OCI-LY1 (cell line): ENCODE measurements at regions not wholly inside any gene's neighbourhood (a gene's known extent, or its start where the extent isn't known, plus 50 kb on each side); places are given as distances from the start of the nearest gene placed in this dataset.

Experiments used
- H2AFZ ChIP-seq: fragments of 200-600 bp; sonication (generic), shearing (Covaris generic); 2 replicates; pipeline ENCODE4 v1.6.0; 2014; ENCODE audit warnings: antibody characterized with exemption, mild to moderate bottlenecking, low read length
- H3F3A ChIP-seq: fragments of 200-600 bp; sonication (generic), shearing (Covaris generic); 2 replicates; pipeline ENCODE4 v1.6.0; 2014; ENCODE audit warnings: mild to moderate bottlenecking, antibody characterized with exemption, low read length, moderate library complexity; ENCODE audit not compliant: insufficient read depth
- H3K27ac ChIP-seq: fragments of 200-600 bp; sonication (generic); 2 replicates; pipeline ENCODE4 v1.5.1; 2014; ENCODE audit warnings: low read length, mixed run types, mild to moderate bottlenecking, low read depth; ENCODE audit not compliant: poor library complexity, severe bottlenecking
- H3K27me3 ChIP-seq: fragments of 200-600 bp; sonication (generic); 2 replicates; pipeline ENCODE4 v1.6.0; 2014; ENCODE audit warnings: antibody characterized with exemption, mild to moderate bottlenecking, low read length, moderate library complexity; ENCODE audit not compliant: insufficient read depth
- H3K36me3 ChIP-seq: fragments of 200-600 bp; sonication (generic); 2 replicates; pipeline ENCODE4 v1.6.1; 2014; ENCODE audit warnings: mild to moderate bottlenecking, antibody characterized with exemption, low read length, moderate library complexity, mixed read lengths; ENCODE audit not compliant: insufficient read depth
- H3K4me1 ChIP-seq: fragments of 200-600 bp; sonication (generic); 2 replicates; pipeline ENCODE4 v1.5.1; 2014; ENCODE audit warnings: mild to moderate bottlenecking, low read length, moderate library complexity; ENCODE audit not compliant: insufficient read depth, severe bottlenecking
- H3K4me2 ChIP-seq: fragments of 200-600 bp; sonication (generic), shearing (Covaris generic); 2 replicates; pipeline ENCODE4 v1.6.1; 2014; ENCODE audit warnings: low read length
- H3K4me3 ChIP-seq: fragments of 200-600 bp; sonication (generic); 2 replicates; pipeline ENCODE4 v1.5.1; 2014; ENCODE audit warnings: low read length, low read depth, mild to moderate bottlenecking, mixed read lengths; ENCODE audit not compliant: poor library complexity, severe bottlenecking
- H3K79me2 ChIP-seq: fragments of 200-600 bp; shearing (Covaris generic); 2 replicates; pipeline ENCODE4 v1.6.1; 2016; ENCODE audit warnings: mixed run types, low read length, mixed read lengths; ENCODE audit not compliant: insufficient read depth
- H3K9ac ChIP-seq: fragments of 200-600 bp; sonication (generic), shearing (Covaris generic); 2 replicates; pipeline ENCODE4 v1.6.1; 2014; ENCODE audit warnings: mild to moderate bottlenecking, low read length, mixed read lengths
- H3K9me2 ChIP-seq: fragments of 200-600 bp; sonication (generic), shearing (Covaris generic); 2 replicates; pipeline ENCODE4 v1.6.1; 2014; ENCODE audit warnings: low read depth, mild to moderate bottlenecking, low read length, mixed read lengths
- H3K9me3 ChIP-seq: fragments of 200-600 bp; shearing (Covaris generic); 2 replicates; pipeline ENCODE4 v1.6.1; 2014; ENCODE audit warnings: low read length, mixed read lengths
- H4K20me1 ChIP-seq: fragments of 200-600 bp; sonication (generic), shearing (Covaris generic); 2 replicates; pipeline ENCODE4 v1.6.0; 2016; ENCODE audit warnings: mild to moderate bottlenecking, low read length; ENCODE audit not compliant: insufficient read depth
- EZH2 ChIP-seq: fragments of 200-600 bp; sonication (generic), shearing (Covaris generic); IDR thresholded peaks from 2 replicates; pipeline ENCODE4 v1.8.0; 2017; ENCODE audit warnings: borderline replicate concordance, mixed run types, mild to moderate bottlenecking, antibody characterized with exemption, low read length, moderate library complexity, mixed read lengths
- TF ChIP-seq, protein P1 (sequence below): fragments of 200-600 bp; sonication (generic), shearing (Covaris generic); IDR thresholded peaks from 2 replicates; pipeline ENCODE4 v1.5.1; 2017; ENCODE audit warnings: mild to moderate bottlenecking, antibody characterized with exemption, low read length, moderate library complexity, mixed read lengths

- Histone ChIP-seq H3K27me3 (no peaks in the 10 kb centered on the region), H3K9me3 (no peaks in the 10 kb centered on the region), H3K27ac (no peak overlapping the region), H2AFZ (no peak overlapping the region), H3K4me2 (no peak overlapping the region), H3F3A (no peaks in the 10 kb centered on the region), H3K4me1 (no peaks in the 10 kb centered on the region), H3K79me2 (no peaks in the 10 kb centered on the region), H3K9me2 (no peaks in the 10 kb centered on the region), H3K9ac (no peak overlapping the region), H3K4me3 (no peak overlapping the region), H3K36me3 (no peaks in the 10 kb centered on the region), H4K20me1 (no peaks in the 10 kb centered on the region)
- TF ChIP-seq, protein P1, sequence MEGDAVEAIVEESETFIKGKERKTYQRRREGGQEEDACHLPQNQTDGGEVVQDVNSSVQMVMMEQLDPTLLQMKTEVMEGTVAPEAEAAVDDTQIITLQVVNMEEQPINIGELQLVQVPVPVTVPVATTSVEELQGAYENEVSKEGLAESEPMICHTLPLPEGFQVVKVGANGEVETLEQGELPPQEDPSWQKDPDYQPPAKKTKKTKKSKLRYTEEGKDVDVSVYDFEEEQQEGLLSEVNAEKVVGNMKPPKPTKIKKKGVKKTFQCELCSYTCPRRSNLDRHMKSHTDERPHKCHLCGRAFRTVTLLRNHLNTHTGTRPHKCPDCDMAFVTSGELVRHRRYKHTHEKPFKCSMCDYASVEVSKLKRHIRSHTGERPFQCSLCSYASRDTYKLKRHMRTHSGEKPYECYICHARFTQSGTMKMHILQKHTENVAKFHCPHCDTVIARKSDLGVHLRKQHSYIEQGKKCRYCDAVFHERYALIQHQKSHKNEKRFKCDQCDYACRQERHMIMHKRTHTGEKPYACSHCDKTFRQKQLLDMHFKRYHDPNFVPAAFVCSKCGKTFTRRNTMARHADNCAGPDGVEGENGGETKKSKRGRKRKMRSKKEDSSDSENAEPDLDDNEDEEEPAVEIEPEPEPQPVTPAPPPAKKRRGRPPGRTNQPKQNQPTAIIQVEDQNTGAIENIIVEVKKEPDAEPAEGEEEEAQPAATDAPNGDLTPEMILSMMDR = no peak
- TF ChIP-seq EZH2 = no peak
Observed at GRCh38 chr2:208648368-208648767, 241.8 kb downstream of the PTH2R start.

- Histone ChIP-seq H3K4me2 (no peak overlapping the region), H3K36me3 (no peaks in the 10 kb centered on the region), H3K27me3 (no peaks in the 10 kb centered on the region), H3K9ac (no peak overlapping the region), H3K27ac (no peak overlapping the region), H3K9me3 (no peaks in the 10 kb centered on the region), H3K4me1 (no peaks in the 10 kb centered on the region), H3K4me3 (no peak overlapping the region), H3F3A (no peaks in the 10 kb centered on the region), H3K79me2 (no peaks in the 10 kb centered on the region), H2AFZ (no peak overlapping the region), H4K20me1 (no peaks in the 10 kb centered on the region), H3K9me2 (no peaks in the 10 kb centered on the region)
- no peak for TF ChIP-seq EZH2
- TF ChIP-seq, protein P1 = no peak
Observed at GRCh38 chr2:208653383-208653782, 246.8 kb downstream of the PTH2R start.

- H4K20me1 ChIP-seq = no peaks in the 10 kb centered on the region
- no peaks in the 10 kb centered on the region for H3K36me3 ChIP-seq
- no peaks in the 10 kb centered on the region for H3K9me2 ChIP-seq
- H3K9me3 ChIP-seq = no peaks in the 10 kb centered on the region
- TF ChIP-seq, protein P1 = no peak
- TF ChIP-seq EZH2 = no peak
- H3K27me3 ChIP-seq = no peaks in the 10 kb centered on the region
- H3K4me2 ChIP-seq = no peak overlapping the region
- no peak overlapping the region for H3K27ac ChIP-seq
- no peaks in the 10 kb centered on the region for H3F3A ChIP-seq
- H2AFZ ChIP-seq = no peak overlapping the region
- no peaks in the 10 kb centered on the region for H3K4me1 ChIP-seq
- no peaks in the 10 kb centered on the region for H3K79me2 ChIP-seq
- no peak overlapping the region for H3K4me3 ChIP-seq
- H3K9ac ChIP-seq = no peak overlapping the region
Observed at GRCh38 chr2:208654056-208654455, 247.5 kb downstream of the PTH2R start.
